Ishikawa (cell line): ENCODE measurements at regions not wholly inside any gene's neighbourhood (a gene's known extent, or its start where the extent isn't known, plus 50 kb on each side); places are given as distances from the start of the nearest gene placed in this dataset.

ENCODE experiments used
- CEBPB ChIP-seq: IDR thresholded peaks from 2 replicates; pipeline ENCODE4 v1.6.1; 2012
- CREB1 ChIP-seq: IDR thresholded peaks from 2 replicates; pipeline ENCODE4 v1.6.1; 2012; ENCODE audit warnings: low read depth
- EGR1 ChIP-seq: IDR thresholded peaks from 2 replicates; pipeline ENCODE4 v1.6.1; 2012
- EP300 ChIP-seq: IDR thresholded peaks from 2 replicates; pipeline ENCODE4 v1.6.1; 2012; ENCODE audit warnings: borderline replicate concordance
- FOXM1 ChIP-seq: IDR thresholded peaks from 2 replicates; pipeline ENCODE4 v1.6.1; 2012; ENCODE audit warnings: low read depth, borderline replicate concordance
- NFIC ChIP-seq: IDR thresholded peaks from 2 replicates; pipeline ENCODE4 v1.6.1; 2012
- RAD21 ChIP-seq: IDR thresholded peaks from 2 replicates; pipeline ENCODE4 v1.6.1; 2012; ENCODE audit warnings: low read depth
- TAF1 ChIP-seq: IDR thresholded peaks from 2 replicates; pipeline ENCODE4 v1.6.1; 2012; ENCODE audit warnings: low read depth, mild to moderate bottlenecking
- TCF12 ChIP-seq: IDR thresholded peaks from 2 replicates; pipeline ENCODE4 v1.6.1; 2012; ENCODE audit warnings: low read depth
- TEAD4 ChIP-seq: IDR thresholded peaks from 2 replicates; pipeline ENCODE4 v1.6.1; 2012
- USF1 ChIP-seq: IDR thresholded peaks from 2 replicates; pipeline ENCODE4 v1.6.1; 2012
- YY1 ChIP-seq: IDR thresholded peaks from 2 replicates; pipeline ENCODE4 v1.6.1; 2012; ENCODE audit warnings: low read depth
- ZBTB7A ChIP-seq: IDR thresholded peaks from 2 replicates; pipeline ENCODE4 v1.6.1; 2012; ENCODE audit warnings: low read depth
- TF ChIP-seq, protein P1 (sequence below): IDR thresholded peaks from 2 replicates; pipeline ENCODE4 v1.6.1; 2012
- TF ChIP-seq, protein P2 (sequence below): IDR thresholded peaks from 2 replicates; pipeline ENCODE4 v1.6.1; 2012; ENCODE audit warnings: low read depth, mild to moderate bottlenecking

GRCh38 chr2:219733746-219734145 lies 106.3 kb downstream of the SLC4A3 start:
- TF ChIP-seq, protein P1, sequence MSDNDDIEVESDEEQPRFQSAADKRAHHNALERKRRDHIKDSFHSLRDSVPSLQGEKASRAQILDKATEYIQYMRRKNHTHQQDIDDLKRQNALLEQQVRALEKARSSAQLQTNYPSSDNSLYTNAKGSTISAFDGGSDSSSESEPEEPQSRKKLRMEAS: no peak
- TF ChIP-seq ZBTB7A (no peak), TAF1 (no peak), CEBPB (no peak), EGR1 (no peak), NFIC (no peak), TEAD4 (no peak), FOXM1 (no peak), USF1 (no peak), YY1 (no peak), CREB1 (no peak), RAD21 (no peak)
- TF ChIP-seq, protein P2, sequence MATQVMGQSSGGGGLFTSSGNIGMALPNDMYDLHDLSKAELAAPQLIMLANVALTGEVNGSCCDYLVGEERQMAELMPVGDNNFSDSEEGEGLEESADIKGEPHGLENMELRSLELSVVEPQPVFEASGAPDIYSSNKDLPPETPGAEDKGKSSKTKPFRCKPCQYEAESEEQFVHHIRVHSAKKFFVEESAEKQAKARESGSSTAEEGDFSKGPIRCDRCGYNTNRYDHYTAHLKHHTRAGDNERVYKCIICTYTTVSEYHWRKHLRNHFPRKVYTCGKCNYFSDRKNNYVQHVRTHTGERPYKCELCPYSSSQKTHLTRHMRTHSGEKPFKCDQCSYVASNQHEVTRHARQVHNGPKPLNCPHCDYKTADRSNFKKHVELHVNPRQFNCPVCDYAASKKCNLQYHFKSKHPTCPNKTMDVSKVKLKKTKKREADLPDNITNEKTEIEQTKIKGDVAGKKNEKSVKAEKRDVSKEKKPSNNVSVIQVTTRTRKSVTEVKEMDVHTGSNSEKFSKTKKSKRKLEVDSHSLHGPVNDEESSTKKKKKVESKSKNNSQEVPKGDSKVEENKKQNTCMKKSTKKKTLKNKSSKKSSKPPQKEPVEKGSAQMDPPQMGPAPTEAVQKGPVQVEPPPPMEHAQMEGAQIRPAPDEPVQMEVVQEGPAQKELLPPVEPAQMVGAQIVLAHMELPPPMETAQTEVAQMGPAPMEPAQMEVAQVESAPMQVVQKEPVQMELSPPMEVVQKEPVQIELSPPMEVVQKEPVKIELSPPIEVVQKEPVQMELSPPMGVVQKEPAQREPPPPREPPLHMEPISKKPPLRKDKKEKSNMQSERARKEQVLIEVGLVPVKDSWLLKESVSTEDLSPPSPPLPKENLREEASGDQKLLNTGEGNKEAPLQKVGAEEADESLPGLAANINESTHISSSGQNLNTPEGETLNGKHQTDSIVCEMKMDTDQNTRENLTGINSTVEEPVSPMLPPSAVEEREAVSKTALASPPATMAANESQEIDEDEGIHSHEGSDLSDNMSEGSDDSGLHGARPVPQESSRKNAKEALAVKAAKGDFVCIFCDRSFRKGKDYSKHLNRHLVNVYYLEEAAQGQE: no peak

- TF ChIP-seq EP300: no peak
- TF ChIP-seq RAD21: peak; percentile 77
Observed at GRCh38 chr2:219736209-219736608, 108.8 kb downstream of the SLC4A3 start.

DNA sequence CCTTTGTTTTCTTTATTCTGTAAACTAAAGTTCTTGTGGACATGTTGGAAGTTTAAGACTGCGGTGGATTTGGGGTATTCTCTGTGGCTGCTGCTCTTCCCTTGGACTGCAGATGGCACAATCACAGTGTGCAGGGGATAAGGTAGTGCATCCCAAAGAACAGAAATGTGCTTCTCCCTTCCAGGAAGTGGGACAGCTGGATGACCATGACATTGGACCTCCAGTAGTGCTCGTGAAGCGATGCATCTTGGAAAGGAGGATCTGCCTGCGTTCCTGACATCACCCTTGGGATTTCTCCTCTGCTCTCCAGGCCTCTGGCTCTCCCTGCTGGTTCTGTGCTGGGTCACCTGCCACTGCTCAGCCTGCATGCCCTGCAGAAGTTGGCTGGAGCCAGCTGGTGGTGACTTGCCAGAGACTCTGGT lies 109.9 kb downstream of the SLC4A3 start:
- peak; percentile 34 for TF ChIP-seq RAD21
- no peak for TF ChIP-seq EGR1

GRCh38 chr2:219739066-219739465 lies 111.6 kb downstream of the SLC4A3 start:
- TF ChIP-seq TAF1 (no peak), CREB1 (no peak), EGR1 (no peak), TEAD4 (no peak), TCF12 (no peak), EP300 (no peak), FOXM1 (no peak), NFIC (no peak), CEBPB (no peak), ZBTB7A (no peak), YY1 (no peak), USF1 (no peak)
- TF ChIP-seq, protein P1: no peak
- TF ChIP-seq, protein P2: no peak

GRCh38 chr2:219739866-219740440 lies 112.5 kb downstream of the SLC4A3 start:
- TF ChIP-seq YY1 (no peak), TEAD4 (no peak), RAD21 (no peak), ZBTB7A (no peak), EGR1 (no peak), NFIC (no peak), TCF12 (no peak), CREB1 (no peak), USF1 (no peak), CEBPB (no peak), TAF1 (no peak), EP300 (no peak), FOXM1 (no peak)
- TF ChIP-seq, protein P1: no peak
- TF ChIP-seq, protein P2: no peak
